ENCODE measurements at regions not wholly inside any gene's neighbourhood (a gene's known extent, or its start where the extent isn't known, plus 50 kb on each side); places are given as distances from the start of the nearest gene placed in this dataset.

- no peak for DNase-seq
- Mint-ChIP-seq H3K27me3 (ENCODE audit: low read depth, poor library complexity) (peaks cover 3% of the 10 kb centered on the region), H3K4me3 (no peak overlapping the region), H3K27ac (no peak overlapping the region), H3K4me1 (no peaks in the 10 kb centered on the region), H3K36me3 (ENCODE audit: low read depth) (no peaks in the 10 kb centered on the region), H3K9me3 (peaks cover 27% of the 10 kb centered on the region)
- TF ChIP-seq CTCF (IDR thresholded peaks at IDR 0.05): no peak
These were observed 67.3 kb upstream of the ANO6 start for GRCh38 chr12:45148619-45149018.

- Mint-ChIP-seq H3K4me3 (no peak overlapping the region), H3K36me3 (ENCODE audit: low read depth) (peaks cover 12% of the 10 kb centered on the region), H3K9me3 (peaks cover 35% of the 10 kb centered on the region), H3K27ac (no peak overlapping the region), H3K4me1 (no peaks in the 10 kb centered on the region), H3K27me3 (ENCODE audit: low read depth, poor library complexity) (peaks cover 8% of the 10 kb centered on the region)
- DNase-seq: no peak
- TF ChIP-seq CTCF (IDR thresholded peaks at IDR 0.05): no peak
These were observed 50.6 kb upstream of the ANO6 start for GRCh38 chr12:45165284-45165683.

GRCh38 chr12:45166056-45166455 lies 49.8 kb upstream of the ANO6 start:
- TF ChIP-seq CTCF (IDR thresholded peaks at IDR 0.05): no peak
- no peaks in the 10 kb centered on the region for H3K4me1 Mint-ChIP-seq
- no peak overlapping the region for H3K4me3 Mint-ChIP-seq
- H3K27ac Mint-ChIP-seq: no peak overlapping the region
- peaks cover 30% of the 10 kb centered on the region for H3K9me3 Mint-ChIP-seq
- peaks cover 4% of the 10 kb centered on the region for H3K27me3 Mint-ChIP-seq (ENCODE audit: low read depth, poor library complexity)
- DNase-seq: no peak
- H3K36me3 Mint-ChIP-seq (ENCODE audit: low read depth): peaks cover 12% of the 10 kb centered on the region

All from nephron progenitor cell (in vitro differentiated cells).